WERI-Rb-1 (cell line): ENCODE measurements at regions not wholly inside any gene's neighbourhood (a gene's known extent, or its start where the extent isn't known, plus 50 kb on each side); places are given as distances from the start of the nearest gene placed in this dataset.

ENCODE experiments used
- DNase-seq: peaks from one replicate; pipeline ENCODE4 v3.0.0-alpha.2; 2020
- H3K27ac ChIP-seq: fragments of 250-450 bp; sonication (Bioruptor Pico); 2 replicates; pipeline ENCODE4 v1.5.1; 2020; ENCODE audit warnings: mild to moderate bottlenecking, moderate library complexity
- H3K27me3 ChIP-seq: fragments of 250-450 bp; sonication (Bioruptor Pico); 2 replicates; pipeline ENCODE4 v1.5.1; 2021; ENCODE audit warnings: mild to moderate bottlenecking, low read depth, moderate library complexity; ENCODE audit not compliant: insufficient read depth, severe bottlenecking
- H3K36me3 ChIP-seq: fragments of 250-450 bp; sonication (Bioruptor Pico); 2 replicates; pipeline ENCODE4 v1.5.1; 2020; ENCODE audit warnings: mild to moderate bottlenecking, moderate library complexity
- H3K4me3 ChIP-seq: 2 replicates; pipeline ENCODE4 v1.5.1; 2011; ENCODE audit warnings: low read depth, mild to moderate bottlenecking, control low read depth, low read length
- H3K9me3 ChIP-seq: fragments of 250-450 bp; sonication (Bioruptor Pico); 2 replicates; pipeline ENCODE4 v1.5.1; 2021; ENCODE audit warnings: mild to moderate bottlenecking, moderate library complexity; ENCODE audit not compliant: severe bottlenecking
- CTCF ChIP-seq: IDR thresholded peaks from 2 replicates; pipeline ENCODE4 v1.5.1; 2011; ENCODE audit warnings: low read depth, mild to moderate bottlenecking, control low read depth, inconsistent platforms, low read length

DNA sequence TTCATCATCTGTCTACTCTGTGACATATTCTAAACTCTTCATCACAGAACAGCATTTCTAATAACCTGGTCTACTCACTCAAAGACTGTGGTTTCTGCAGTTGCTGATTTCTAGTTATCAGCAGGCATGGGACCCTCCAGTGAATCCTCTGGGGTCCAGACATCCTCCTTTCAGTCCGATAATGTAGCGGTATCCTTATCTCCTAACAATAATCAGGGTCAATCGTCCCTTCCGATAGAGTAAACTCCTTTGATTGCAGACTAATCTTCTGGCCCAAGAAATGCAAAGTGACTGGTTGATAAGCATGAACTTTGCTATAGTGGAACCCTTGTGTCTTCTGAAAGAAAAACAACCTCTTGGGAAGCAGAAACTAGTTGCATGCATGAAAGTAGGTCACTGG lies 1209.8 kb upstream of the CELF2 start:
- no peak for DNase-seq
- no peaks in the 10 kb centered on the region for H3K36me3 ChIP-seq
- no peaks in the 10 kb centered on the region for H3K27me3 ChIP-seq
- H3K27ac ChIP-seq = no peak overlapping the region
- no peak overlapping the region for H3K4me3 ChIP-seq
- H3K9me3 ChIP-seq = no peaks in the 10 kb centered on the region
- TF ChIP-seq CTCF = no peak

DNA sequence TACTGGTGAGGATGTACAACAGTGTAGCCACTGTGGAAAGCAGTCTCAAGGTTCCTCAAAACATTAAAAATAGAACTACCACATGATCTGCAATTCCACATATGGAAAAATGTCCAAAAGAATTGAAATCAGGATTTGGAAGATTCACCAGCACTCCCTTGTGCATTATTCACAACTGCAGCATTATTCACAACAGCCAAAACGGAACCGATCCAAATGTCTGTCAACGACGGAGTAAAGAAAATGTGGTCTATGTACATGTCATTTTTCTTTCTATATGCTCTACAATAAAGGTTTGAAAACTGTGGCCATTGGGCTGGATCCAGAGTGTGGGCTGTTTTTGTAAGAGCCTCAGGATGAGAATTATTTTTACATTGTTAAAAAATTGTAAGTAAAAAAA lies 1206.1 kb upstream of the CELF2 start:
- no peak for TF ChIP-seq CTCF
- no peaks in the 10 kb centered on the region for H3K36me3 ChIP-seq
- no peaks in the 10 kb centered on the region for H3K9me3 ChIP-seq
- no peaks in the 10 kb centered on the region for H3K27me3 ChIP-seq
- H3K4me3 ChIP-seq = no peak overlapping the region
- no peak for DNase-seq
- H3K27ac ChIP-seq = no peak overlapping the region

- no peak overlapping the region for H3K4me3 ChIP-seq
- H3K27me3 ChIP-seq = no peaks in the 10 kb centered on the region
- no peaks in the 10 kb centered on the region for H3K9me3 ChIP-seq
- H3K27ac ChIP-seq = no peak overlapping the region
- TF ChIP-seq CTCF = no peak
- no peak for DNase-seq
- H3K36me3 ChIP-seq = no peaks in the 10 kb centered on the region
These were observed 1203.3 kb upstream of the CELF2 start for GRCh38 chr10:9814285-9814864.

- H3K27ac ChIP-seq = no peak overlapping the region
- H3K27me3 ChIP-seq = no peaks in the 10 kb centered on the region
- no peaks in the 10 kb centered on the region for H3K9me3 ChIP-seq
- H3K36me3 ChIP-seq = no peaks in the 10 kb centered on the region
- TF ChIP-seq CTCF = no peak
- no peak overlapping the region for H3K4me3 ChIP-seq
- DNase-seq = no peak
These were observed 1197.7 kb upstream of the CELF2 start for GRCh38 chr10:9819756-9820494.

DNA sequence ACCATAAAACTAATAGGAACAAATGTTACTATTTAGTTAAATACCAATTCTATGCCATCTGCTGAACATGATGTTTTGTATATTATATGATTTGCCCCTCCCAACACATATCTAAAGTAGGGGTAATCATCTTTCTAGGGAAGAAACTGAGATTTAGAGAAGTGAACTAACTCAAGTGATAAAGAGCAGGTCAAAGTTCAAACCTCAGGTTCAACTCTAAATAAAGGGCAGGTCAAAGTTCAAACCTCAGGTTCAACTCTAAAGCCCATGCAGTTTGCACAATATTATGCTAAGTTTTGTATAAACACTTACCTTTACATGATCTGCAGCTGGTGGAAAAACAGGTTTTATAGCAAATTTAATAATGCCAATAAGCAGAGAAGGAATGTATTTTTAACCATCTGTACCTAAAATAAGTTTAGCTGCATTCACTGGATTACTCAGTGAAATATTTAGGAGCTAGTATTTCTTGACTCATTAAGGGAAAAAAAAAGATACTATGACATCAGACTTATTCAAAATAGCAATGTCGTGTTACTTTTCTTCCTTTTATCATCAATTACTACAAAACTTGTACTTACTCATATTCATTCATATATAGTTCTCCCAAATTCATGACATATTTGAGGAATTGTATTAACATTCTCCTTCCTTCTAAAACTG lies 1194.3 kb upstream of the CELF2 start:
- Histone ChIP-seq H3K27me3 (no peaks in the 10 kb centered on the region), H3K36me3 (no peaks in the 10 kb centered on the region), H3K9me3 (no peaks in the 10 kb centered on the region), H3K4me3 (no peak overlapping the region), H3K27ac (no peak overlapping the region)
- DNase-seq = no peak
- no peak for TF ChIP-seq CTCF
